ENCODE measurements at regions not wholly inside any gene's neighbourhood (a gene's known extent, or its start where the extent isn't known, plus 50 kb on each side); places are given as distances from the start of the nearest gene placed in this dataset.

- H3K36me3 Mint-ChIP-seq (ENCODE audit: unreplicated experiment): no peaks in the 10 kb centered on the region
- no peak overlapping the region for H3K4me3 Mint-ChIP-seq (ENCODE audit: unreplicated experiment)
- H3K4me1 Mint-ChIP-seq (ENCODE audit: unreplicated experiment): no peaks in the 10 kb centered on the region
- H3K27ac Mint-ChIP-seq (ENCODE audit: unreplicated experiment): no peak overlapping the region
- no peak for TF ChIP-seq CTCF (IDR thresholded peaks at IDR 0.05)
- DNase-seq (ENCODE audit: extremely low spot score, unreplicated experiment): no peak
- peaks cover 35% of the 10 kb centered on the region for H3K9me3 Mint-ChIP-seq (ENCODE audit: unreplicated experiment)
- H3K27me3 Mint-ChIP-seq (ENCODE audit: unreplicated experiment): no peaks in the 10 kb centered on the region
Observed at GRCh38 chr2:228796386-228796785, 474.7 kb downstream of the PID1 start.

DNA sequence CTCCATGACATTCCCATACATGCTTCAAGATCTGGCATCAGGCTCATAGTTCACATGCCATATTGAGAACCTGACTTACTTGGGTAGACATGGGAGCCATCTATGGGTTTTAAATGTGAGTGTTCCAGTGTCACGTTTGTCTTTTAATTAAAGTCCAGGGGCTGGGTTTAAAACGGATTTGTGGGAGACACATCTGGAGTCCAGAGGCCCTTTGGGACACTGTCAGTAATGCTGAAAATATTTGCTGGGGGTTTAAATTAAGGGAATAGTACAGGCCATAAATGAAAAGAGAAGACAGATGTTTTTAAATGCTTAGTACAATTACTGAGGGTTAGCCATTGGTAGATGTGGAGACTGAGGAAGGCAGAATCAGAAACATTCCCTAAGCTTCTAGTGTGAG, 478.0 kb downstream of the PID1 start:
- Mint-ChIP-seq H3K9me3 (ENCODE audit: unreplicated experiment) (peaks cover 37% of the 10 kb centered on the region), H3K27me3 (ENCODE audit: unreplicated experiment) (no peaks in the 10 kb centered on the region), H3K4me1 (ENCODE audit: unreplicated experiment) (no peaks in the 10 kb centered on the region), H3K36me3 (ENCODE audit: unreplicated experiment) (no peaks in the 10 kb centered on the region), H3K4me3 (ENCODE audit: unreplicated experiment) (no peak overlapping the region), H3K27ac (ENCODE audit: unreplicated experiment) (no peak overlapping the region)
- no peak for TF ChIP-seq CTCF (IDR thresholded peaks at IDR 0.05)
- DNase-seq (ENCODE audit: extremely low spot score, unreplicated experiment): no peak

GRCh38 chr2:228786901-228787300, 484.2 kb downstream of the PID1 start:
- no peak for TF ChIP-seq CTCF (IDR thresholded peaks at IDR 0.05)
- no peak for DNase-seq (ENCODE audit: extremely low spot score, unreplicated experiment)
- no peak overlapping the region for H3K4me3 Mint-ChIP-seq (ENCODE audit: unreplicated experiment)

GRCh38 chr2:228782281-228782680, 488.8 kb downstream of the PID1 start:
- Mint-ChIP-seq H3K36me3 (ENCODE audit: unreplicated experiment) (no peaks in the 10 kb centered on the region), H3K4me1 (ENCODE audit: unreplicated experiment) (no peaks in the 10 kb centered on the region), H3K9me3 (ENCODE audit: unreplicated experiment) (peaks cover 16% of the 10 kb centered on the region), H3K27me3 (ENCODE audit: unreplicated experiment) (no peaks in the 10 kb centered on the region), H3K27ac (ENCODE audit: unreplicated experiment) (no peak overlapping the region), H3K4me3 (ENCODE audit: unreplicated experiment) (no peak overlapping the region)
- DNase-seq (ENCODE audit: extremely low spot score, unreplicated experiment): no peak
- no peak for TF ChIP-seq CTCF (IDR thresholded peaks at IDR 0.05)

More at GRCh38 chr2:228786901-228787300, 484.2 kb downstream of the PID1 start:
- Mint-ChIP-seq H3K9me3 (ENCODE audit: unreplicated experiment) (peaks cover 20% of the 10 kb centered on the region), H3K4me1 (ENCODE audit: unreplicated experiment) (no peaks in the 10 kb centered on the region), H3K36me3 (ENCODE audit: unreplicated experiment) (no peaks in the 10 kb centered on the region), H3K27me3 (ENCODE audit: unreplicated experiment) (no peaks in the 10 kb centered on the region), H3K27ac (ENCODE audit: unreplicated experiment) (no peak overlapping the region)

DNA sequence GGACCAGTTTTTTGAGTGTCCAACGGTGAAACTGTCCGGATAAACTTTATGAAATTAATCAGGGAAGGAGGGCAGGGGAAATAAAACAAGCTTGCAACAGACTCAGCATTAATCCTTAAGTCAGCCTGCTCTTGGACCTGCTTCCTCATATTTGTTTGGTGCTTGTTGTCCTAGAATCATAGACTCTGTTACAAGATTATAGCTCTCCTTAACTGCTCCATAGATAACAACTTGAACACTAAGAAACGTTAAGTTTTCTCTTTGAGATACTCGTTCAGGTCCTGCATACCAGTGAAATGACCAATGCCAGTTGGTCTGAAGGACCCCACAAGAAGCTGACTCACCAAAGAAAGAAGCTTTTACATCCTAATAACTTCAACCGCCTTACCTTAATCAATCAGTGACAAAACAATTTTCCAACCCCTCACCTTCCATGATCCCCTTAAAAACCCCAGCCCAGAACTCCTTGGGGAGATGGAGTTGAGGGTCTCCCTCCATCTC, 493.2 kb downstream of the PID1 start:
- TF ChIP-seq CTCF (IDR thresholded peaks at IDR 0.05): no peak
- no peaks in the 10 kb centered on the region for H3K36me3 Mint-ChIP-seq (ENCODE audit: unreplicated experiment)
- DNase-seq (ENCODE audit: extremely low spot score, unreplicated experiment): no peak
- H3K9me3 Mint-ChIP-seq (ENCODE audit: unreplicated experiment): peaks cover 26% of the 10 kb centered on the region
- H3K27me3 Mint-ChIP-seq (ENCODE audit: unreplicated experiment): no peaks in the 10 kb centered on the region
- H3K27ac Mint-ChIP-seq (ENCODE audit: unreplicated experiment): no peak overlapping the region
- no peaks in the 10 kb centered on the region for H3K4me1 Mint-ChIP-seq (ENCODE audit: unreplicated experiment)
- no peak overlapping the region for H3K4me3 Mint-ChIP-seq (ENCODE audit: unreplicated experiment)

All from osteocyte (in vitro differentiated cells).